Tibial nerve (tissue), 4 donors: ENCODE measurements at regions not wholly inside any gene's neighbourhood (a gene's known extent, or its start where the extent isn't known, plus 50 kb on each side); places are given as distances from the start of the nearest gene placed in this dataset.

Source experiments
- CTCF ChIP-seq, 5 experiments: fragments of 200-600 bp in 3 of 5; fragments of 450-650 bp in 2 of 5; sonication (generic) in 3 of 5; IDR thresholded peaks; one replicate each; pipeline ENCODE4 v1.5.1; 2016 to 2019; ENCODE audit warnings: antibody characterized with exemption in 5 of 5, mild to moderate bottlenecking in 3 of 5, moderate library complexity in 2 of 5
- EP300 ChIP-seq, 2 donors: sonication (generic); formaldehyde crosslinking; IDR thresholded peaks; one replicate each; pipeline ENCODE4 v1.6.1; 2017; ENCODE audit warnings: antibody characterized with exemption in 2 of 2, mild to moderate bottlenecking in 1 of 2
- POLR2A ChIP-seq, 2 donors: fragments of 450-650 bp; IDR thresholded peaks; one replicate each; pipeline ENCODE4 v1.6.1; 2017; ENCODE audit warnings: antibody characterized with exemption in 2 of 2, mild to moderate bottlenecking in 2 of 2, moderate library complexity in 2 of 2

- TF ChIP-seq CTCF (IDR thresholded peaks at IDR 0.05) (no peak), POLR2A (IDR thresholded peaks at IDR 0.05) (no peak), EP300 (IDR thresholded peaks at IDR 0.05) (no peak)
These were observed 112.7 kb upstream of the SLC24A2 start for GRCh38 chr9:19901586-19901985.
